ENCODE measurements at regions not wholly inside any gene's neighbourhood (a gene's known extent, or its start where the extent isn't known, plus 50 kb on each side); places are given as distances from the start of the nearest gene placed in this dataset.

GRCh38 chr13:63403733-63404132 is 1988.1 kb upstream of the PCDH20 start:
- Histone ChIP-seq H3K27ac (no peak overlapping the region), H3K9me3 (ENCODE audit: severe bottlenecking) (no peaks in the 10 kb centered on the region), H3K36me3 (no peaks in the 10 kb centered on the region), H3K27me3 (ENCODE audit: insufficient read depth, low read depth, severe bottlenecking) (no peaks in the 10 kb centered on the region), H3K4me3 (ENCODE audit: low read depth, low read length) (no peak overlapping the region)
- no peak for DNase-seq
- TF ChIP-seq CTCF (IDR thresholded peaks at IDR 0.05; ENCODE audit: low read depth, low read length): no peak

GRCh38 chr13:63396746-63397145 is 1981.1 kb upstream of the PCDH20 start:
- no peaks in the 10 kb centered on the region for H3K36me3 ChIP-seq
- H3K4me3 ChIP-seq (ENCODE audit: low read depth, low read length): no peak overlapping the region
- no peak overlapping the region for H3K27ac ChIP-seq
- TF ChIP-seq CTCF (IDR thresholded peaks at IDR 0.05; ENCODE audit: low read depth, low read length): no peak
- no peak for DNase-seq
- no peaks in the 10 kb centered on the region for H3K27me3 ChIP-seq (ENCODE audit: insufficient read depth, low read depth, severe bottlenecking)
- no peaks in the 10 kb centered on the region for H3K9me3 ChIP-seq (ENCODE audit: severe bottlenecking)

- Histone ChIP-seq H3K4me3 (ENCODE audit: low read depth, low read length) (no peak overlapping the region), H3K9me3 (ENCODE audit: severe bottlenecking) (no peaks in the 10 kb centered on the region), H3K27ac (no peak overlapping the region), H3K27me3 (ENCODE audit: insufficient read depth, low read depth, severe bottlenecking) (no peaks in the 10 kb centered on the region), H3K36me3 (no peaks in the 10 kb centered on the region)
- no peak for TF ChIP-seq CTCF (IDR thresholded peaks at IDR 0.05; ENCODE audit: low read depth, low read length)
- no peak for DNase-seq
Observed at GRCh38 chr13:63393112-63393511, 1977.5 kb upstream of the PCDH20 start.

GRCh38 chr13:63389756-63390155 is 1974.1 kb upstream of the PCDH20 start:
- no peaks in the 10 kb centered on the region for H3K36me3 ChIP-seq

GRCh38 chr13:63381078-63381859 is 1965.6 kb upstream of the PCDH20 start:
- no peaks in the 10 kb centered on the region for H3K36me3 ChIP-seq
- H3K9me3 ChIP-seq (ENCODE audit: severe bottlenecking): no peaks in the 10 kb centered on the region
- H3K4me3 ChIP-seq (ENCODE audit: low read depth, low read length): no peak overlapping the region
- no peak for TF ChIP-seq CTCF (IDR thresholded peaks at IDR 0.05; ENCODE audit: low read depth, low read length)
- H3K27me3 ChIP-seq (ENCODE audit: insufficient read depth, low read depth, severe bottlenecking): no peaks in the 10 kb centered on the region
- H3K27ac ChIP-seq: no peak overlapping the region
- no peak for DNase-seq

More at GRCh38 chr13:63389756-63390155, 1974.1 kb upstream of the PCDH20 start:
- no peak overlapping the region for H3K27ac ChIP-seq
- H3K9me3 ChIP-seq (ENCODE audit: severe bottlenecking): no peaks in the 10 kb centered on the region
- no peaks in the 10 kb centered on the region for H3K27me3 ChIP-seq (ENCODE audit: insufficient read depth, low read depth, severe bottlenecking)
- no peak for TF ChIP-seq CTCF (IDR thresholded peaks at IDR 0.05; ENCODE audit: low read depth, low read length)
- H3K4me3 ChIP-seq (ENCODE audit: low read depth, low read length): no peak overlapping the region
- DNase-seq: no peak

GRCh38 chr13:63377986-63378385 is 1962.3 kb upstream of the PCDH20 start:
- Histone ChIP-seq H3K36me3 (no peaks in the 10 kb centered on the region), H3K27me3 (ENCODE audit: insufficient read depth, low read depth, severe bottlenecking) (no peaks in the 10 kb centered on the region), H3K4me3 (ENCODE audit: low read depth, low read length) (no peak overlapping the region), H3K27ac (no peak overlapping the region), H3K9me3 (ENCODE audit: severe bottlenecking) (no peaks in the 10 kb centered on the region)
- no peak for TF ChIP-seq CTCF (IDR thresholded peaks at IDR 0.05; ENCODE audit: low read depth, low read length)
- DNase-seq: no peak
